NCI-H2227 treated with DMSO at 0.1 percent for 48 hours (cell line): ENCODE measurements at regions not wholly inside any gene's neighbourhood (a gene's known extent, or its start where the extent isn't known, plus 50 kb on each side); places are given as distances from the start of the nearest gene placed in this dataset.
"Not testable (repeated sequence)": the region's sequence is repeated elsewhere in the genome, so short reads cannot be mapped to it uniquely, and the experiment has no call there.

Source experiments
- DNase-seq: peaks from one replicate; lab custom pipeline; 2025; lab: John Stamatoyannopoulos, UW

GRCh38 chr5:172548981-172549687, 91.9 kb upstream of the NEURL1B start:
- DNase-seq = no peak

- no peak for DNase-seq
Measured at GRCh38 chr5:172548311-172548731, 92.7 kb upstream of the NEURL1B start.

GRCh38 chr5:172546196-172546595, 91.9 kb upstream of the SH3PXD2B start:
- DNase-seq = no peak

GRCh38 chr5:172545291-172545801, 91.0 kb upstream of the SH3PXD2B start:
- no peak for DNase-seq

- no peak for DNase-seq
Measured at GRCh38 chr5:172544371-172545095, 90.2 kb upstream of the SH3PXD2B start.

GRCh38 chr5:172543484-172544298, 89.4 kb upstream of the SH3PXD2B start:
- DNase-seq = no peak

- DNase-seq = no peak
Measured at GRCh38 chr5:172542651-172543131, 88.4 kb upstream of the SH3PXD2B start.

GRCh38 chr5:172541773-172542136, 87.4 kb upstream of the SH3PXD2B start:
- no peak for DNase-seq

- DNase-seq = no peak
Measured at GRCh38 chr5:172541099-172541772, 86.9 kb upstream of the SH3PXD2B start.

- no peak for DNase-seq
Measured at GRCh38 chr5:172540099-172540870, 86.0 kb upstream of the SH3PXD2B start.

GRCh38 chr5:172535108-172535445, 80.8 kb upstream of the SH3PXD2B start:
- no peak for DNase-seq

- no peak for DNase-seq
Measured at GRCh38 chr5:172534229-172535107, 80.1 kb upstream of the SH3PXD2B start.

- no peak for DNase-seq
Measured at GRCh38 chr5:172533399-172534228, 79.3 kb upstream of the SH3PXD2B start.

GRCh38 chr5:172533058-172533398, 78.7 kb upstream of the SH3PXD2B start:
- no peak for DNase-seq

GRCh38 chr5:172532439-172532838, 78.1 kb upstream of the SH3PXD2B start:
- not testable (repeated sequence) for DNase-seq

GRCh38 chr5:172531704-172532026, 77.3 kb upstream of the SH3PXD2B start:
- DNase-seq = no peak

GRCh38 chr5:172530878-172531703, 76.8 kb upstream of the SH3PXD2B start:
- no peak for DNase-seq

GRCh38 chr5:172530406-172530805, 76.1 kb upstream of the SH3PXD2B start:
- no peak for DNase-seq

GRCh38 chr5:172529896-172530295, 75.6 kb upstream of the SH3PXD2B start:
- no peak for DNase-seq
